HEK293 (cell line): ENCODE measurements at regions not wholly inside any gene's neighbourhood (a gene's known extent, or its start where the extent isn't known, plus 50 kb on each side); places are given as distances from the start of the nearest gene placed in this dataset.
A peak's percentile ranks its signal among the peaks of the same experiment; 100 is the strongest.

ENCODE experiments used
- CTCF ChIP-seq: fragments of 450-650 bp; formaldehyde crosslinking; IDR thresholded peaks from 2 replicates; pipeline ENCODE4 v1.5.1; 2016; ENCODE audit warnings: missing biosample characterization, missing genetic modification characterization
- GFI1B ChIP-seq: fragments of 450-650 bp; formaldehyde crosslinking; IDR thresholded peaks from 2 replicates; pipeline ENCODE4 v1.5.1; 2016; ENCODE audit warnings: missing biosample characterization, missing genetic modification characterization
- PRDM4 ChIP-seq: fragments of 450-650 bp; formaldehyde crosslinking; IDR thresholded peaks from 2 replicates; pipeline ENCODE4 v1.5.1; 2017; ENCODE audit warnings: missing biosample characterization, missing genetic modification characterization
- YY1 ChIP-seq: fragments of 450-650 bp; formaldehyde crosslinking; IDR thresholded peaks from 2 replicates; pipeline ENCODE4 v1.5.1; 2018; ENCODE audit warnings: missing biosample characterization, missing genetic modification characterization
- ZBTB11 ChIP-seq: fragments of 450-650 bp; formaldehyde crosslinking; conservative IDR thresholded peaks from 2 replicates; pipeline ENCODE4 v1.5.1; 2016; ENCODE audit warnings: low read depth, missing biosample characterization, missing genetic modification characterization
- ZNF24 ChIP-seq: fragments of 450-650 bp; formaldehyde crosslinking; IDR thresholded peaks from 2 replicates; pipeline ENCODE4 v1.5.1; 2016; ENCODE audit warnings: missing biosample characterization, missing genetic modification characterization
- ZNF324 ChIP-seq: fragments of 450-650 bp; formaldehyde crosslinking; IDR thresholded peaks from 2 replicates; pipeline ENCODE4 v1.5.1; 2016; ENCODE audit warnings: missing biosample characterization, missing genetic modification characterization
- ZNF416 ChIP-seq: fragments of 450-650 bp; formaldehyde crosslinking; IDR thresholded peaks from 2 replicates; pipeline ENCODE4 v1.5.1; 2016; ENCODE audit warnings: missing biosample characterization, missing genetic modification characterization
- ZNF423 ChIP-seq: fragments of 450-650 bp; formaldehyde crosslinking; IDR thresholded peaks from 2 replicates; pipeline ENCODE4 v1.5.1; 2016; ENCODE audit warnings: missing biosample characterization, missing genetic modification characterization
- ZNF561 ChIP-seq: fragments of 450-650 bp; IDR thresholded peaks from 2 replicates; pipeline ENCODE4 v1.5.1; 2018; ENCODE audit warnings: missing biosample characterization, missing genetic modification characterization, borderline replicate concordance
- ZNF639 ChIP-seq: fragments of 450-650 bp; formaldehyde crosslinking; IDR thresholded peaks from 2 replicates; pipeline ENCODE4 v1.5.1; 2016; ENCODE audit warnings: missing biosample characterization, missing genetic modification characterization
- ZNF707 ChIP-seq: fragments of 450-650 bp; formaldehyde crosslinking; IDR thresholded peaks from 2 replicates; pipeline ENCODE4 v1.5.1; 2016; ENCODE audit warnings: missing biosample characterization, missing genetic modification characterization
- ZNF785 ChIP-seq: fragments of 450-650 bp; formaldehyde crosslinking; IDR thresholded peaks from 2 replicates; pipeline ENCODE4 v1.5.1; 2016; ENCODE audit warnings: missing biosample characterization, missing genetic modification characterization
- TF ChIP-seq, protein P1 (sequence below): fragments of 450-650 bp; formaldehyde crosslinking; IDR thresholded peaks from 2 replicates; pipeline ENCODE4 v1.5.1; 2016; ENCODE audit warnings: missing biosample characterization, missing genetic modification characterization

DNA sequence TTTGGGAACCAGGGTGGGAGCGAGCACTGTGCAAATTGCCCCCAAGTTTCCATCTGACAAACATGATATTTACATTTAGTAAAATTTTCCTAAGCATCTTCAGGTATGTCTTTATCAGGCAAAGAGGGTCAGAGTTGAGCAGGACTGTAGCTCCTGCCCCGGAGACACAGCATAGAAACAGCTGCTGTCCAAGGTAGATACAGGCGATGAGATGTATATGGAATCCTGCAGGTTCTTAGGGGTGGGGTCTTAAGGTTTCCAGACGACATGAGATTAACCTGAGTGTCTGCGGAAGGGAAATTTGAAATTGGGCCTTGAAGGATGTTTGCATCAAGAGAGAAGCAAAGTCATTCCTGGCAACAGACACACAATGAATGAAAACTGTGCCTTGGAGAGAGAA, 998.8 kb downstream of the AACS start:
- TF ChIP-seq CTCF (tag by site-specific recombination) (no peak), YY1 (no peak), ZNF639 (tag by site-specific recombination) (no peak), ZNF324 (tag by site-specific recombination) (no peak), ZNF561 (no peak), ZNF24 (tag by site-specific recombination) (no peak), PRDM4 (tag by site-specific recombination) (no peak), ZNF707 (tag by site-specific recombination) (no peak), ZNF423 (tag by site-specific recombination) (no peak), ZNF416 (tag by site-specific recombination) (no peak), GFI1B (no peak), ZNF785 (tag by site-specific recombination) (no peak), ZBTB11 (tag by site-specific recombination) (no peak)
- TF ChIP-seq, protein P1, sequence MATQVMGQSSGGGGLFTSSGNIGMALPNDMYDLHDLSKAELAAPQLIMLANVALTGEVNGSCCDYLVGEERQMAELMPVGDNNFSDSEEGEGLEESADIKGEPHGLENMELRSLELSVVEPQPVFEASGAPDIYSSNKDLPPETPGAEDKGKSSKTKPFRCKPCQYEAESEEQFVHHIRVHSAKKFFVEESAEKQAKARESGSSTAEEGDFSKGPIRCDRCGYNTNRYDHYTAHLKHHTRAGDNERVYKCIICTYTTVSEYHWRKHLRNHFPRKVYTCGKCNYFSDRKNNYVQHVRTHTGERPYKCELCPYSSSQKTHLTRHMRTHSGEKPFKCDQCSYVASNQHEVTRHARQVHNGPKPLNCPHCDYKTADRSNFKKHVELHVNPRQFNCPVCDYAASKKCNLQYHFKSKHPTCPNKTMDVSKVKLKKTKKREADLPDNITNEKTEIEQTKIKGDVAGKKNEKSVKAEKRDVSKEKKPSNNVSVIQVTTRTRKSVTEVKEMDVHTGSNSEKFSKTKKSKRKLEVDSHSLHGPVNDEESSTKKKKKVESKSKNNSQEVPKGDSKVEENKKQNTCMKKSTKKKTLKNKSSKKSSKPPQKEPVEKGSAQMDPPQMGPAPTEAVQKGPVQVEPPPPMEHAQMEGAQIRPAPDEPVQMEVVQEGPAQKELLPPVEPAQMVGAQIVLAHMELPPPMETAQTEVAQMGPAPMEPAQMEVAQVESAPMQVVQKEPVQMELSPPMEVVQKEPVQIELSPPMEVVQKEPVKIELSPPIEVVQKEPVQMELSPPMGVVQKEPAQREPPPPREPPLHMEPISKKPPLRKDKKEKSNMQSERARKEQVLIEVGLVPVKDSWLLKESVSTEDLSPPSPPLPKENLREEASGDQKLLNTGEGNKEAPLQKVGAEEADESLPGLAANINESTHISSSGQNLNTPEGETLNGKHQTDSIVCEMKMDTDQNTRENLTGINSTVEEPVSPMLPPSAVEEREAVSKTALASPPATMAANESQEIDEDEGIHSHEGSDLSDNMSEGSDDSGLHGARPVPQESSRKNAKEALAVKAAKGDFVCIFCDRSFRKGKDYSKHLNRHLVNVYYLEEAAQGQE = peak; percentile 62
